ENCODE measurements at regions not wholly inside any gene's neighbourhood (a gene's known extent, or its start where the extent isn't known, plus 50 kb on each side); places are given as distances from the start of the nearest gene placed in this dataset.

DNA sequence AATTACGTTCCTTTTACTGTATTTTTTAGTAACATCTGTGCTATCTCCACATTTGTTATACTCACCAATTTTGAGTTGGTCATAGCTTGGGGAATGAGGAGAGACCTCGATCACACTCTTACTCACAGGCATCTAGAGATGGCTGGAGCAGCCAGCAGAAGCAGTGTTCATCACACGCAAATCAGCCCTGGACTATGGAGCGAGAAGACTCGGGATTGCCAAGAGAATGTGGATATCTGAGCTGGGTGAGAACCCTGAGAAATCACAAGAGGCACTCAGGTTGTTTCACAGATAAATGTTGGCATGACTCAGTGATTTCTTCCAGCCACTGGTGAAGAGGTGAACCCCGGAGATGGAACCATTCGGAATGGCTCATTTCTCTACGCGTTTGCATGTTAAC lies 820.1 kb upstream of the IGFBP3 start:
- ATAC-seq (ENCODE audit: low read depth), result no peak
- no peaks in the 10 kb centered on the region for H3K27me3 Mint-ChIP-seq
- no peaks in the 10 kb centered on the region for H3K36me3 Mint-ChIP-seq
- no peak for DNase-seq (ENCODE audit: low spot score in 2 of 2)
- no peak overlapping the region for H3K27ac Mint-ChIP-seq
- H3K4me3 Mint-ChIP-seq, result no peak overlapping the region
- no peaks in the 10 kb centered on the region for H3K9me3 Mint-ChIP-seq
- no peaks in the 10 kb centered on the region for H3K4me1 Mint-ChIP-seq

DNA sequence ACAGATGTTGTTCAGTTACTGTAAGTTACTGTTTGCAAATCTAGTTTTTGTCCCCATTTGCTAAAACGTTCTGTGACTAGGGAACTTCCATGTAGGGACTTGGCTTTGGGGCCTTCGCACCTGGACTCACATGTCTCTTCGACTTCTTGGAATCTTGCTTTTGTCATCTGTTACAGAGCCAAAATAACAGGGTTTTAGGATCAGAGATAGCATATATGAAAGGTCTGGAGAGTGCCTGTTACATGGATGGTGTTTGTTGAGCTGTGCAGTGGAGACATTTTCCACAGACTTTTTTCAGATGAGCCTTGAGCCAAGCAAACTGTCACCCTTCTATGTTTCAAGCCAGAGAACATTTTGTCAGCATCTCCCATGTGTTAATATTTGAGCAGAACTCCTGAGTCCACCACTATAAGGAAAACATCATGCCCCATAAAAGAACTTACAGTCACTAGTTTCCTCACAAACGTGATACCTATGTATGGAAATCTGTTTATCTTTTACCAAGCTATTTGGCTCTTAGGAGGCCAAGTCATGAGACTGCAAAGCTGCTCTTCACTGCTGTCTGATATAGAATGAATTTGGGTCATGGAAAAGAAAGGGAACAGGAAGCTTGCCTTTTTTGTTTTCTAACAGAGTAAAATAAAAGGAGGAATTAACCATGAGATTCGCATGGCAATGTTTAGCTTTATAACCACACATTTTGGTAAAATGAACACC lies 818.6 kb upstream of the IGFBP3 start:
- H3K27me3 Mint-ChIP-seq, result no peaks in the 10 kb centered on the region
- H3K4me1 Mint-ChIP-seq, result no peaks in the 10 kb centered on the region
- no peaks in the 10 kb centered on the region for H3K9me3 Mint-ChIP-seq
- H3K4me3 Mint-ChIP-seq, result no peak overlapping the region
- no peak for DNase-seq (ENCODE audit: low spot score in 2 of 2)
- ATAC-seq (ENCODE audit: low read depth), result no peak
- H3K36me3 Mint-ChIP-seq, result no peaks in the 10 kb centered on the region
- H3K27ac Mint-ChIP-seq, result no peak overlapping the region

DNA sequence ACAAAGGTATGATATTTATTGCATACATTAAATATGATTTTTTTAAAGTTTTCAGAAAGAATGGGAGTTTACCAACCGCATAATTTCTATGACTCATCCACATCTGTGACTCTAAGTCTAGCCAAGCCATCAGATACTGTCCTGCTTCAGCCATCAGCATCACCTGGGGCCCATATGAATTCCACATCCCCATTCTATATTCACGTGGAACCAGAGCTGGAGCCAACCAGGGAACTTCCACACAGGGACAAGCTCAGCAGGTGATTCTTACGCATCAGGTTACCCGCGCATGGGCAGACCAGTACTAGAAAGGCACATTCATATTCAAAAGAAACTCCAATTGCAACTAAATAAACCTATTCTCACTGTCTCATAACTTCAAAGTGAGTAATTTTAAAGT lies 817.7 kb upstream of the IGFBP3 start:
- H3K27ac Mint-ChIP-seq, result no peak overlapping the region
- DNase-seq (ENCODE audit: low spot score in 2 of 2), result no peak
- H3K4me3 Mint-ChIP-seq, result no peak overlapping the region
- no peaks in the 10 kb centered on the region for H3K27me3 Mint-ChIP-seq
- no peaks in the 10 kb centered on the region for H3K36me3 Mint-ChIP-seq
- no peaks in the 10 kb centered on the region for H3K4me1 Mint-ChIP-seq
- H3K9me3 Mint-ChIP-seq, result no peaks in the 10 kb centered on the region
- no peak for ATAC-seq (ENCODE audit: low read depth)

GRCh38 chr7:46738165-46738564 lies 817.1 kb upstream of the IGFBP3 start:
- ATAC-seq (ENCODE audit: low read depth) (no peak), DNase-seq (ENCODE audit: low spot score in 2 of 2) (no peak)
- Mint-ChIP-seq H3K4me1 (no peaks in the 10 kb centered on the region), H3K36me3 (no peaks in the 10 kb centered on the region), H3K9me3 (peaks cover 1% of the 10 kb centered on the region), H3K27ac (no peak overlapping the region), H3K27me3 (no peaks in the 10 kb centered on the region), H3K4me3 (no peak overlapping the region)

GRCh38 chr7:46725838-46726237 lies 804.8 kb upstream of the IGFBP3 start:
- H3K27ac Mint-ChIP-seq, result no peak overlapping the region
- peaks cover 2% of the 10 kb centered on the region for H3K9me3 Mint-ChIP-seq
- H3K4me3 Mint-ChIP-seq, result no peak overlapping the region
- no peaks in the 10 kb centered on the region for H3K27me3 Mint-ChIP-seq
- no peaks in the 10 kb centered on the region for H3K36me3 Mint-ChIP-seq
- no peak for ATAC-seq (ENCODE audit: low read depth)
- no peak for DNase-seq (ENCODE audit: low spot score in 2 of 2)
- H3K4me1 Mint-ChIP-seq, result no peaks in the 10 kb centered on the region

- no peak overlapping the region for H3K4me3 Mint-ChIP-seq
- DNase-seq (ENCODE audit: low spot score in 2 of 2) (no peak), ATAC-seq (ENCODE audit: low read depth) (no peak)
- no peaks in the 10 kb centered on the region for H3K4me1 Mint-ChIP-seq
- no peaks in the 10 kb centered on the region for H3K36me3 Mint-ChIP-seq
- peaks cover 2% of the 10 kb centered on the region for H3K9me3 Mint-ChIP-seq
- H3K27ac Mint-ChIP-seq, result no peak overlapping the region
- no peaks in the 10 kb centered on the region for H3K27me3 Mint-ChIP-seq
These were observed 804.1 kb upstream of the IGFBP3 start for GRCh38 chr7:46725136-46725535.

- Mint-ChIP-seq H3K9me3 (peaks cover 2% of the 10 kb centered on the region), H3K27me3 (no peaks in the 10 kb centered on the region), H3K4me1 (no peaks in the 10 kb centered on the region), H3K27ac (no peak overlapping the region), H3K4me3 (no peak overlapping the region), H3K36me3 (no peaks in the 10 kb centered on the region)
- no peak for DNase-seq (ENCODE audit: low spot score in 2 of 2)
- no peak for ATAC-seq (ENCODE audit: low read depth)
These were observed 802.7 kb upstream of the IGFBP3 start for GRCh38 chr7:46723742-46724141.

DNA sequence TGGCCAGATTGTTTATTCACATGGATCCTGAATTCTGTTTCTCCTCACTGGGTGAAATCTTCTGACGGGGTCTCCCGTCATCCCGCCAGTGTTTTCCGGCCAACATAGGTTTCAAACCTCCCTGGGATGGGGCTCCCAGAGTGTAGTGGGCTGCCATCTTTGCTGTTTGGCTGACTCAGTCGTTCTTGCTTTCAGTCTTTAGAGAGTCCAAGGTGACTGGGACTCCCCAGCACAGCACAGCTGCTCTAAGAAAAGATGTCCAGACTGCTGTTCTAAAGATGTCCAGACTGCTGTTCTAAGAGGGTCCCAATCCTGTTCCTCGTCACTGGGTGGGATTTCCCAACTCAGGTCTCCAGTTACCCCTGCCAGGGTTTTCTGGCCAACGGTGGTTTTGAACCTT lies 801.9 kb upstream of the IGFBP3 start:
- DNase-seq (ENCODE audit: low spot score in 2 of 2) (no peak), ATAC-seq (ENCODE audit: low read depth) (no peak)
- no peak overlapping the region for H3K4me3 Mint-ChIP-seq
- peaks cover 2% of the 10 kb centered on the region for H3K9me3 Mint-ChIP-seq
- H3K27me3 Mint-ChIP-seq, result no peaks in the 10 kb centered on the region
- H3K36me3 Mint-ChIP-seq, result no peaks in the 10 kb centered on the region
- H3K4me1 Mint-ChIP-seq, result no peaks in the 10 kb centered on the region
- H3K27ac Mint-ChIP-seq, result no peak overlapping the region

DNA sequence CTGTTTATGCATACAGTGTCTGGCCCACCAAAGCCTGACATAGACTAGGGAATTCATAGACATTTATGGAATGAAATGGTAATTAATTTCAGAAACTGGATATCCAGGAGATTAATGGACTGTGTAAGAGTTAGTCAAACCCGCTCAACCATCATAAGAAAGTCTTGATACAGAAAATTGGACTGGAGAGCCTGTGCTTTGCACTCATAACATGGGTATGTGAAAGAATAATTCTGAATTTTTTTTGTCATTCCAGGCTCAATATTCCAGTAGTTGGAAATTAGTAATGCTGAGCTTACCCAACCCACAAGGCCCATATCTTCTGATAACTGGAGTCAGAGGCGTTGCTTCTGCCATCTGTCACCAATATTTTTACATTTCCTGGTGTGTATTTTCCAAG lies 799.7 kb upstream of the IGFBP3 start:
- DNase-seq (ENCODE audit: low spot score in 2 of 2), result no peak
- Mint-ChIP-seq H3K9me3 (peaks cover 2% of the 10 kb centered on the region), H3K27ac (no peak overlapping the region), H3K27me3 (peaks cover 2% of the 10 kb centered on the region), H3K36me3 (no peaks in the 10 kb centered on the region), H3K4me3 (no peak overlapping the region), H3K4me1 (no peaks in the 10 kb centered on the region)
- ATAC-seq (ENCODE audit: low read depth), result no peak

GRCh38 chr7:46719616-46720015 lies 798.5 kb upstream of the IGFBP3 start:
- no peak for ATAC-seq (ENCODE audit: low read depth)
- no peaks in the 10 kb centered on the region for H3K36me3 Mint-ChIP-seq

DNA sequence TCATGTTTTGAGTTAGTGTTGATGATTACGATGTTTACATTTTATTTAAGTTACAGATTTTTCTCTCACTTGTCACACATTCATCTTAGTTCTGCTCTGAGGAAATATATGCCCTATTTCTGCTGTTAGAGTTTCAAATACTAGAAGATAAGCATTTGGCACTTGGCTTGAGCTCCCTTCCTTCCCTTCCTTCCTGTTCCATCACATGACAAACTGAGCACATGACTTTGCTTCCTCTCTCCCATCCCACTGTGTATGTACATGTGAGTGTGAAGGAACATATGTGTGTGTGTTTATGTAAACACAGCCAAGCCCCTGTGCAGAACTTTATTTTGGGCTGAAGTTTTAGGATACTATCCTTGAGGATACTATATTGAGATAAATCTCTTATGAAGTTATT lies 795.9 kb upstream of the IGFBP3 start:
- H3K27ac Mint-ChIP-seq, result no peak overlapping the region
- H3K27me3 Mint-ChIP-seq, result peaks cover 2% of the 10 kb centered on the region
- ATAC-seq (ENCODE audit: low read depth) (no peak), DNase-seq (ENCODE audit: low spot score in 2 of 2) (no peak)
- peaks cover 1% of the 10 kb centered on the region for H3K9me3 Mint-ChIP-seq
- H3K4me3 Mint-ChIP-seq, result no peak overlapping the region
- H3K4me1 Mint-ChIP-seq, result no peaks in the 10 kb centered on the region
- H3K36me3 Mint-ChIP-seq, result no peaks in the 10 kb centered on the region

More at GRCh38 chr7:46719616-46720015, 798.5 kb upstream of the IGFBP3 start:
- Mint-ChIP-seq H3K27me3 (peaks cover 2% of the 10 kb centered on the region), H3K9me3 (peaks cover 1% of the 10 kb centered on the region), H3K4me1 (no peaks in the 10 kb centered on the region), H3K27ac (no peak overlapping the region), H3K4me3 (no peak overlapping the region)
- DNase-seq (ENCODE audit: low spot score in 2 of 2), result no peak

DNA sequence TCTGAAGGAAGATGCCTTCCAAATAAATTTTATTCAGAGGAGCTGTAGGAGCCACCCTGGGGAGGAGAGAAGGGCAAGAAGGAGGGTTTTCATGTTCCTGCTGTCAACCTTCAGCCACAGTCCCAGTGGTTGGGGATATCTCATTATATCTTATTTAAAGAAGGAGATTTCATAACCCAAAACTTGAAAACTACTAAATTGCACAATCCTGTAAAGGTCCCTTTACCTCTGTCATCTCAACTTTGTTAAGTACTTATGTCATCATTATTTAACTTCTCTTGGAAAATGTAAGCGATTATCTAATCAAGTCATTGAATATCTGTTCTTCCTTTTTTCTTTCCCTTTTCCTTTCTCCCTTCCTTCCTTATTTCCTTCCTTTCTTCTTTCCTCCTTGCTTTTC lies 794.5 kb upstream of the IGFBP3 start:
- no peak overlapping the region for H3K27ac Mint-ChIP-seq
- DNase-seq (ENCODE audit: low spot score in 2 of 2) (no peak), ATAC-seq (ENCODE audit: low read depth) (no peak)
- H3K27me3 Mint-ChIP-seq, result peaks cover 2% of the 10 kb centered on the region
- H3K36me3 Mint-ChIP-seq, result no peaks in the 10 kb centered on the region
- no peak overlapping the region for H3K4me3 Mint-ChIP-seq
- H3K9me3 Mint-ChIP-seq, result peaks cover 1% of the 10 kb centered on the region
- no peaks in the 10 kb centered on the region for H3K4me1 Mint-ChIP-seq

GRCh38 chr7:46714904-46715303 lies 793.8 kb upstream of the IGFBP3 start:
- peaks cover 1% of the 10 kb centered on the region for H3K9me3 Mint-ChIP-seq
- peaks cover 2% of the 10 kb centered on the region for H3K27me3 Mint-ChIP-seq
- H3K27ac Mint-ChIP-seq, result no peak overlapping the region
- H3K4me3 Mint-ChIP-seq, result no peak overlapping the region
- DNase-seq (ENCODE audit: low spot score in 2 of 2) (no peak), ATAC-seq (ENCODE audit: low read depth) (no peak)
- H3K4me1 Mint-ChIP-seq, result no peaks in the 10 kb centered on the region
- H3K36me3 Mint-ChIP-seq, result no peaks in the 10 kb centered on the region

DNA sequence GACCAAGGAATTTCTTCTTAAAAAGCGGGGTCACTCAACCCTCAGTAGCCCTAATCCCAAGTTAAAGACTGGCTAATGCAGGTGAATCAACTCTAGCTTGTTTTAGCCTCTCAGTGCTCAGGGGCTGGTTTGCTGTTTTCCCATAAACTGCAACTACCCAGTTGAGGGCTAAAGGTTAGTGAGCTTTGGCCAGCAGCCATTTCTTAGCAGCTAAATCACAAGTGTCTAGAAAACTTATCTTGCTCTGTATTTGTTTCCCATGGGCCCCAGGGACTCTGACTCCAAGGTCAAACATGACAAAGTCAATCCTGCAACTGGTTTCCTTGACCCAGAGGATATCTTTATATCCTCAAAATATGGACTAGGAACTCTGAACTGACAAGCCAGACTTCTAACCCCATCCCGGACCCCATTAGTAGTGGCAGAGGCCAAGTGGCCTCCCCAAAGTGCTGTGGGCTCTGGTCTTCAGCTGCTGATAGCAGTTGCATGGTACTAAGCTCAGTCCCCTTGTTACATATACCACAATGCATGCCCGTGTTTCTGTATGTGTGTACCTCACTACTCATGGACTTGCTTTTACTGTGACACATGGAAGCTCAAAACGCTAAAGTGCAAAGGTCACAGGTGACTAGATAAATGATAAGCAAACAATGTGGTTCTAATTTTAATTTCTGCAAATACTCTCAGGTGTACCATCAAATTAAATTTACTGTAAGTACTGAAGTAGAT lies 793.0 kb upstream of the IGFBP3 start:
- ATAC-seq (ENCODE audit: low read depth), result no peak
- H3K4me1 Mint-ChIP-seq, result no peaks in the 10 kb centered on the region
- H3K27me3 Mint-ChIP-seq, result peaks cover 2% of the 10 kb centered on the region
- no peak overlapping the region for H3K27ac Mint-ChIP-seq
- DNase-seq (ENCODE audit: low spot score in 2 of 2), result no peak
- peaks cover 1% of the 10 kb centered on the region for H3K9me3 Mint-ChIP-seq
- no peak overlapping the region for H3K4me3 Mint-ChIP-seq
- H3K36me3 Mint-ChIP-seq, result no peaks in the 10 kb centered on the region

DNA sequence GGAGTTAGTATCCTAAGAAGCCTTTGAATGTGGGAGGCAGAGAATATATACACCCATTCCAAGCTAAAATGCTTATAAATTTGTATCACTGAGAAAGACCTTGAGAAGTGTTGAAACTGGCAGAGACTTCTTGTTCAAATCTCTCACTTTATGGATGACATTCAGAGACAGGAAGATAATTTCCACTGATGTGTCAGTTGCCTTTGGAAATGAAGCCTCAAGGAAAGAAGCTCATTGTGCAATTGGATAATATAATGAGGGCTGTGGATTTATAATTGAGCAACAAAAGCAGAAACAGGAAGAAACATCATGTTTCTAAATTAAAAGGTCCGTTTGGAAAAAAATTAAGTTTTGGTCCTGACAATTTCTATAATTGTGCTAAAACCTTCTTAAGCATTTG lies 789.9 kb upstream of the IGFBP3 start:
- Mint-ChIP-seq H3K9me3 (peaks cover 3% of the 10 kb centered on the region), H3K4me1 (no peaks in the 10 kb centered on the region), H3K36me3 (no peaks in the 10 kb centered on the region), H3K27ac (no peak overlapping the region), H3K4me3 (no peak overlapping the region), H3K27me3 (no peaks in the 10 kb centered on the region)
- ATAC-seq (ENCODE audit: low read depth) (no peak), DNase-seq (ENCODE audit: low spot score in 2 of 2) (no peak)

Measured in memory B cell (primary cell).